ENCODE measurements at regions not wholly inside any gene's neighbourhood (a gene's known extent, or its start where the extent isn't known, plus 50 kb on each side); places are given as distances from the start of the nearest gene placed in this dataset.
"Not testable (repeated sequence)": the region's sequence is repeated elsewhere in the genome, so short reads cannot be mapped to it uniquely, and the experiment has no call there.

GRCh38 chr5:18601185-18601584 lies 966.9 kb downstream of the TAF11L14 start:
- no peaks in the 10 kb centered on the region for H3K27me3 ChIP-seq
- ATAC-seq: no peak
- DNase-seq: no peak

GRCh38 chr5:18602402-18602801 lies 968.1 kb downstream of the TAF11L14 start:
- intact Hi-C loops (cut with DNase I; ENCODE audit: low total_unique reads) (no loop called here), in situ Hi-C loops (cut with MboI; ENCODE audit: low sequenced_read_pairs in 4 of 4) (no loop called here)
- Histone ChIP-seq H3K36me3 (no peaks in the 10 kb centered on the region), H3K9me3 (no peaks in the 10 kb centered on the region), H3K4me1 (no peaks in the 10 kb centered on the region), H3K27ac (no peak overlapping the region), H3K27me3 (no peaks in the 10 kb centered on the region), H3K4me3 (no peak overlapping the region)
- TF ChIP-seq POLR2A (IDR thresholded peaks at IDR 0.05) (no peak), CTCF (IDR thresholded peaks at IDR 0.05 in 4 of 5, conservative IDR thresholded peaks at IDR 0.05 in 1 of 5) (no peak)
- ATAC-seq (no peak), DNase-seq (no peak)

More at GRCh38 chr5:18601185-18601584, 966.9 kb downstream of the TAF11L14 start:
- in situ Hi-C loops (cut with MboI; ENCODE audit: low sequenced_read_pairs in 4 of 4) (no loop called here), intact Hi-C loops (cut with DNase I; ENCODE audit: low total_unique reads) (no loop called here)
- no peak for TF ChIP-seq POLR2A (IDR thresholded peaks at IDR 0.05)
- TF ChIP-seq CTCF (IDR thresholded peaks at IDR 0.05 in 4 of 5, conservative IDR thresholded peaks at IDR 0.05 in 1 of 5): no peak
- Histone ChIP-seq H3K9me3 (no peaks in the 10 kb centered on the region), H3K4me3 (no peak overlapping the region), H3K4me1 (no peaks in the 10 kb centered on the region), H3K36me3 (no peaks in the 10 kb centered on the region), H3K27ac (no peak overlapping the region)

- H3K27ac ChIP-seq: no peak overlapping the region
- ATAC-seq: no peak
- no peaks in the 10 kb centered on the region for H3K27me3 ChIP-seq
- no peak overlapping the region for H3K4me3 ChIP-seq
- H3K9me3 ChIP-seq: no peaks in the 10 kb centered on the region
- TF ChIP-seq CTCF (IDR thresholded peaks at IDR 0.05 in 4 of 5, conservative IDR thresholded peaks at IDR 0.05 in 1 of 5) (no peak), POLR2A (IDR thresholded peaks at IDR 0.05) (no peak)
- no peak for DNase-seq
- no peaks in the 10 kb centered on the region for H3K36me3 ChIP-seq
- no peaks in the 10 kb centered on the region for H3K4me1 ChIP-seq
- in situ Hi-C loops (cut with MboI; ENCODE audit: low sequenced_read_pairs in 4 of 4): no loop called here
- intact Hi-C loops (cut with DNase I; ENCODE audit: low total_unique reads): no loop called here
These were observed 970.9 kb downstream of the TAF11L14 start for GRCh38 chr5:18605186-18605585.

GRCh38 chr5:18607570-18607969 lies 973.3 kb downstream of the TAF11L14 start:
- H3K4me1 ChIP-seq: no peaks in the 10 kb centered on the region
- no peaks in the 10 kb centered on the region for H3K9me3 ChIP-seq
- intact Hi-C loops (cut with DNase I; ENCODE audit: low total_unique reads): no loop called here
- ATAC-seq (no peak), DNase-seq (no peak)
- TF ChIP-seq POLR2A (IDR thresholded peaks at IDR 0.05): no peak
- TF ChIP-seq CTCF (IDR thresholded peaks at IDR 0.05 in 4 of 5, conservative IDR thresholded peaks at IDR 0.05 in 1 of 5): no peak
- no peak overlapping the region for H3K4me3 ChIP-seq
- H3K36me3 ChIP-seq: no peaks in the 10 kb centered on the region
- in situ Hi-C loops (cut with MboI; ENCODE audit: low sequenced_read_pairs in 4 of 4): no loop called here
- H3K27me3 ChIP-seq: no peaks in the 10 kb centered on the region
- no peak overlapping the region for H3K27ac ChIP-seq

GRCh38 chr5:18617191-18617590 lies 982.9 kb downstream of the TAF11L14 start:
- ATAC-seq; DNase-seq; in situ Hi-C loops (cut with MboI; ENCODE audit: low sequenced_read_pairs in 4 of 4); H3K4me1 ChIP-seq; H3K27me3 ChIP-seq; H3K9me3 ChIP-seq; H3K27ac ChIP-seq; H3K36me3 ChIP-seq; H3K4me3 ChIP-seq; intact Hi-C loops (cut with DNase I; ENCODE audit: low total_unique reads): not testable (repeated sequence)
